H9 (cell line): ENCODE measurements at regions not wholly inside any gene's neighbourhood (a gene's known extent, or its start where the extent isn't known, plus 50 kb on each side); places are given as distances from the start of the nearest gene placed in this dataset.

Experiments used
- DNase-seq: peaks from one replicate; pipeline ENCODE4 v3.0.0-alpha.2; 2017
- H2AFZ ChIP-seq: one replicate; pipeline ENCODE4 v1.6.1; 2013; ENCODE audit warnings: mild to moderate bottlenecking, low read length, control low read depth, moderate library complexity
- H2AK5ac ChIP-seq: 2 replicates; pipeline ENCODE4 v1.6.1; 2013; ENCODE audit warnings: low read length, control low read depth, mixed read lengths; ENCODE audit not compliant: insufficient read length
- H2BK120ac ChIP-seq: one replicate; pipeline ENCODE4 v1.6.1; 2013; ENCODE audit warnings: low read depth, mild to moderate bottlenecking, low read length, control low read depth, inconsistent platforms; ENCODE audit not compliant: poor library complexity, severe bottlenecking
- H2BK12ac ChIP-seq: 2 replicates; pipeline ENCODE4 v1.6.1; 2013; ENCODE audit warnings: low read length, control low read depth, mixed read lengths, low read depth; ENCODE audit not compliant: insufficient read length
- H2BK15ac ChIP-seq: 2 replicates; pipeline ENCODE4 v1.6.1; 2013; ENCODE audit warnings: low read depth, low read length, control low read depth
- H2BK20ac ChIP-seq: one replicate; pipeline ENCODE4 v1.6.1; 2013; ENCODE audit warnings: low read depth, mild to moderate bottlenecking, low read length, control low read depth, inconsistent platforms; ENCODE audit not compliant: poor library complexity, severe bottlenecking
- H2BK5ac ChIP-seq: 2 replicates; pipeline ENCODE4 v1.6.1; 2013; ENCODE audit warnings: low read length, control low read depth, mixed read lengths; ENCODE audit not compliant: insufficient read length
- H3K14ac ChIP-seq: 2 replicates; pipeline ENCODE4 v1.6.1; 2013; ENCODE audit warnings: low read length, control low read depth; ENCODE audit not compliant: insufficient read depth
- H3K18ac ChIP-seq: 2 replicates; pipeline ENCODE4 v1.6.1; 2013; ENCODE audit warnings: low read depth, mild to moderate bottlenecking, mixed read lengths, low read length, control low read depth; ENCODE audit not compliant: insufficient read length
- H3K23ac ChIP-seq: 2 replicates; pipeline ENCODE4 v1.6.1; 2013; ENCODE audit warnings: low read length, control low read depth, mixed read lengths, low read depth; ENCODE audit not compliant: insufficient read length
- H3K23me2 ChIP-seq: 2 replicates; pipeline ENCODE4 v1.6.1; 2013; ENCODE audit warnings: low read depth, mild to moderate bottlenecking, mixed read lengths, low read length, control low read depth; ENCODE audit not compliant: insufficient read length, poor library complexity, severe bottlenecking
- H3K27ac ChIP-seq: 2 replicates; pipeline ENCODE4 v1.5.1; 2013; ENCODE audit warnings: low read length, control low read depth, mixed read lengths, low read depth; ENCODE audit not compliant: insufficient read length
- H3K27me3 ChIP-seq: 2 replicates; pipeline ENCODE4 v1.6.1; 2013; ENCODE audit warnings: low read length, control low read depth, inconsistent platforms; ENCODE audit not compliant: insufficient read depth
- H3K4ac ChIP-seq: 2 replicates; pipeline ENCODE4 v1.6.1; 2013; ENCODE audit warnings: low read depth, mild to moderate bottlenecking, control low read depth, inconsistent platforms, low read length, moderate library complexity
- H3K4me1 ChIP-seq: 2 replicates; pipeline ENCODE4 v1.6.1; 2013; ENCODE audit warnings: low read length, control low read depth, inconsistent platforms; ENCODE audit not compliant: insufficient read depth
- H3K4me2 ChIP-seq: 2 replicates; pipeline ENCODE4 v1.6.1; 2013; ENCODE audit warnings: low read length, control low read depth, mixed read lengths; ENCODE audit not compliant: insufficient read length, insufficient read depth
- H3K56ac ChIP-seq: 2 replicates; pipeline ENCODE4 v1.6.1; 2013; ENCODE audit warnings: low read depth, mild to moderate bottlenecking, mixed read lengths, low read length, control low read depth; ENCODE audit not compliant: insufficient read length
- H3K79me1 ChIP-seq: 2 replicates; pipeline ENCODE4 v1.6.1; 2013; ENCODE audit warnings: low read depth, mild to moderate bottlenecking, moderate library complexity, low read length, control low read depth, inconsistent platforms; ENCODE audit not compliant: insufficient read depth, poor library complexity, severe bottlenecking
- H3K79me2 ChIP-seq: 2 replicates; pipeline ENCODE4 v1.6.1; 2013; ENCODE audit warnings: low read length, control low read depth, inconsistent platforms; ENCODE audit not compliant: insufficient read depth
- H3K9ac ChIP-seq: 2 replicates; pipeline ENCODE4 v1.6.1; 2013; ENCODE audit warnings: low read length, control low read depth, mixed read lengths; ENCODE audit not compliant: insufficient read length; ENCODE audit errors: extremely low read depth
- H3K9me3 ChIP-seq: one replicate; pipeline ENCODE4 v1.6.1; 2013; ENCODE audit warnings: low read depth, low read length, inconsistent platforms; ENCODE audit not compliant: control insufficient read depth
- H3T11ph ChIP-seq: one replicate; pipeline ENCODE4 v1.6.1; 2013; ENCODE audit warnings: mild to moderate bottlenecking, low read length, control low read depth, inconsistent platforms
- H4K20me1 ChIP-seq: one replicate; pipeline ENCODE4 v1.6.1; 2013; ENCODE audit not compliant: control insufficient read depth, insufficient read length, insufficient read depth
- H4K5ac ChIP-seq: 2 replicates; pipeline ENCODE4 v1.6.1; 2013; ENCODE audit warnings: low read depth, mild to moderate bottlenecking, mixed read lengths, low read length, control low read depth; ENCODE audit not compliant: insufficient read length
- H4K8ac ChIP-seq: replicated peaks from 2 replicates; pipeline ENCODE4 v1.6.1; 2013; ENCODE audit warnings: low read length, control low read depth, mixed read lengths, low read depth; ENCODE audit not compliant: insufficient read length
- H4K91ac ChIP-seq: 2 replicates; pipeline ENCODE4 v1.6.1; 2013; ENCODE audit warnings: low read depth, mild to moderate bottlenecking, moderate library complexity, mixed read lengths, low read length, control low read depth; ENCODE audit not compliant: insufficient read length
- H3K27ac Mint-ChIP-seq, 3 experiments: 2 replicates in 2 of 3; 3 replicates in 1 of 3; pipeline ENCODE4 v1.8.0; 2020 to 2021; ENCODE audit warnings: mixed read lengths in 3 of 3, mild to moderate bottlenecking in 1 of 3, moderate library complexity in 1 of 3
- H3K27me3 Mint-ChIP-seq: 2 replicates; pipeline ENCODE4 v1.8.0; 2021; ENCODE audit warnings: low read depth, mild to moderate bottlenecking, moderate library complexity, mixed read lengths
- H3K36me3 Mint-ChIP-seq, 3 experiments: 2 replicates in 2 of 3; 3 replicates in 1 of 3; pipeline ENCODE4 v1.8.0; 2020 to 2021; ENCODE audit warnings: low read depth in 3 of 3, mixed read lengths in 3 of 3; ENCODE audit not compliant: insufficient read depth in 1 of 3
- H3K4me1 Mint-ChIP-seq, 2 experiments: 2 replicates each; pipeline ENCODE4 v1.8.0; 2020; ENCODE audit warnings: mixed read lengths in 2 of 2
- H3K4me3 Mint-ChIP-seq, 2 experiments: 2 replicates in 1 of 2; 3 replicates in 1 of 2; pipeline ENCODE4 v1.8.0; 2020 to 2021; ENCODE audit warnings: mild to moderate bottlenecking in 2 of 2, mixed read lengths in 2 of 2, moderate library complexity in 1 of 2
- H3K9me3 Mint-ChIP-seq, 2 experiments: 2 replicates in 1 of 2; 3 replicates in 1 of 2; pipeline ENCODE4 v1.8.0; 2020; ENCODE audit warnings: mild to moderate bottlenecking in 2 of 2, mixed read lengths in 2 of 2, moderate library complexity in 1 of 2
- CTCF ChIP-seq: fragments of 200-600 bp; sonication (generic); conservative IDR thresholded peaks from 3 replicates; pipeline ENCODE4 v1.8.0; 2021; ENCODE audit warnings: antibody characterized with exemption, mild to moderate bottlenecking
- WGBS: extraction: QIAGEN DNeasy Blood & Tissue Kit; methylation state at CpG from one replicate; pipeline ENCODE4 v1.1.7; 2013; ENCODE audit warnings: missing lambda C conversion rate, low lambda C conversion rate, mixed read lengths; ENCODE audit not compliant: insufficient read length; ENCODE audit errors: extremely low coverage; 5-methylcytosine and 5-hydroxymethylcytosine counted together

DNA sequence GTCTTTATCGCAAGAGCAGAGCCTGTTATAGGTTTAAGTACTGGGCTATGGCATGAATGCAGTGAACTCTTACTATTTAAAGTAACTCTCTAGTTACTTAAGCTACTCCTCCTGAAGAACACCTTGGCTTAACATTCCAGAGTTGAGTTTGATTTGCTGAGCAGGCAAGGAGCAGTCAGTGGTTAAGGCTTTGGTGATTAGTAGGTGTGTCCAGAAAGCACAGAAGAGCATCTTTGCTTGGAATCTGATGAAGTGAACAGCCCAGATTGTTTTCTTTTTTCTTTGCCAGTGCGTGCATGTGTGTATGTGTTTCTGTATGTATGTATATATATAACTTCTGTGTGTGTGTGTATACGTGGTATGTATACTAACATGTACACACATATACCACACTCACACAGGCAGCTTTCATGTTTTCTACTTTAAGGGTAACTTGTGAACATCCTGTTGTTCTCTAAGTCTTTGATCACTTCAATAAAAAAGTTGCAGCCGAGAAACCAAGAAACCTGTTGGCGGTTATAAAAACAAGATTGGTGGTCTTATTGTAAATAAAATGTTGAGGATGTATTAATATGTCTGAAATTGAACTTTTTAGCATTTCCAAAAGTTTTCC is 56.2 kb upstream of the TULP4 start:
- H2BK20ac ChIP-seq = no peak overlapping the region
- no peak overlapping the region for H4K91ac ChIP-seq
- H3K27ac ChIP-seq = no peak overlapping the region
- Mint-ChIP-seq H3K27ac (peak overlapping the region in 1 of 3 experiments; percentile 82; a peak in 1 of 7 replicates), H3K9me3 (peaks cover 0 to 2% of the 10 kb centered on the region in 2 experiments; a peak in 1 of 5 replicates), H3K36me3 (peaks cover 0 to 5% (median 4%) of the 10 kb centered on the region in 3 experiments; a peak in 6 of 7 replicates), H3K4me1 (peaks cover 11 to 18% of the 10 kb centered on the region in 2 experiments), H3K4me3 (no peak overlapping the region), H3K27me3 (no peaks in the 10 kb centered on the region)
- H3K27me3 ChIP-seq = no peaks in the 10 kb centered on the region
- no peak overlapping the region for H2AK5ac ChIP-seq
- WGBS = no CpG with 5 or more reads among the region's 5 CpGs
- H2BK5ac ChIP-seq = no peak overlapping the region
- H4K5ac ChIP-seq = no peak overlapping the region
- no peak overlapping the region for H2BK12ac ChIP-seq
- peaks cover 11% of the 10 kb centered on the region for H3K79me1 ChIP-seq
- no peak for TF ChIP-seq CTCF
- H3K4ac ChIP-seq = no peak overlapping the region
- no peak overlapping the region for H3T11ph ChIP-seq
- H3K9ac ChIP-seq = no peak overlapping the region
- H3K4me1 ChIP-seq = no peaks in the 10 kb centered on the region
- H3K14ac ChIP-seq = no peak overlapping the region
- no peak overlapping the region for H3K4me2 ChIP-seq
- DNase-seq = no peak
- no peak overlapping the region for H4K8ac ChIP-seq
- H2AFZ ChIP-seq = no peak overlapping the region
- peaks cover 12% of the 10 kb centered on the region; the same call in 1 of the 2 replicates for H3K79me2 ChIP-seq
- no peak overlapping the region for H3K23ac ChIP-seq
- H3K23me2 ChIP-seq = no peaks in the 10 kb centered on the region
- no peak overlapping the region for H3K56ac ChIP-seq
- H3K18ac ChIP-seq = no peak overlapping the region
- H2BK15ac ChIP-seq = no peak overlapping the region
- no peaks in the 10 kb centered on the region for H3K9me3 ChIP-seq
- no peak overlapping the region for H2BK120ac ChIP-seq
- no peaks in the 10 kb centered on the region for H4K20me1 ChIP-seq
